GM23338 (cell line): ENCODE measurements at regions not wholly inside any gene's neighbourhood (a gene's known extent, or its start where the extent isn't known, plus 50 kb on each side); places are given as distances from the start of the nearest gene placed in this dataset.

Source experiments
- ATAC-seq: fragments of 200-7000 bp; cut with Tn5 transposase; 3 replicates; pipeline ENCODE4 v1.9.1; 2020
- DNase-seq: peaks from one replicate; pipeline ENCODE4 v3.0.0-alpha.2; 2015; ENCODE audit warnings: low spot score
- H2AFZ ChIP-seq: fragments of 200-600 bp; sonication (generic); 2 replicates; pipeline ENCODE4 v1.8.0; 2016; ENCODE audit warnings: antibody characterized with exemption, mild to moderate bottlenecking, moderate library complexity
- H3F3A ChIP-seq: fragments of 200-600 bp; sonication (generic); replicated peaks from 2 replicates; pipeline ENCODE4 v1.8.0; 2017; ENCODE audit warnings: antibody characterized with exemption, mixed run types, low read depth
- H3K27ac ChIP-seq: fragments of 200-600 bp; sonication (generic); 2 replicates; pipeline ENCODE4 v1.6.1; 2016; ENCODE audit warnings: low read depth
- H3K27me3 ChIP-seq: fragments of 200-600 bp; sonication (generic); 2 replicates; pipeline ENCODE4 v1.8.0; 2016; ENCODE audit warnings: mild to moderate bottlenecking, mixed run types, moderate library complexity; ENCODE audit not compliant: insufficient read depth
- H3K36me3 ChIP-seq: fragments of 200-600 bp; sonication (generic); 2 replicates; pipeline ENCODE4 v1.8.0; 2016; ENCODE audit warnings: mild to moderate bottlenecking; ENCODE audit not compliant: insufficient read depth
- H3K4me1 ChIP-seq: fragments of 200-600 bp; sonication (generic); 2 replicates; pipeline ENCODE4 v1.8.0; 2016; ENCODE audit warnings: mild to moderate bottlenecking, moderate library complexity; ENCODE audit not compliant: insufficient read depth
- H3K4me2 ChIP-seq: fragments of 200-600 bp; sonication (generic); 2 replicates; pipeline ENCODE4 v1.7.1; 2017; ENCODE audit warnings: mixed run types
- H3K4me3 ChIP-seq: fragments of 200-600 bp; sonication (generic); 2 replicates; pipeline ENCODE4 v1.6.1; 2016; ENCODE audit warnings: mixed run types
- H3K79me2 ChIP-seq: fragments of 200-600 bp; sonication (generic); replicated peaks from 2 replicates; pipeline ENCODE4 v1.8.0; 2017; ENCODE audit warnings: mild to moderate bottlenecking; ENCODE audit not compliant: insufficient read depth
- H3K9me2 ChIP-seq: fragments of 200-600 bp; sonication (generic); 2 replicates; pipeline ENCODE4 v1.8.0; 2017; ENCODE audit not compliant: insufficient read depth
- H4K20me1 ChIP-seq: fragments of 200-600 bp; sonication (generic); replicated peaks from 2 replicates; pipeline ENCODE4 v1.8.0; 2017; ENCODE audit warnings: mild to moderate bottlenecking; ENCODE audit not compliant: insufficient read depth
- H3K27ac Mint-ChIP-seq: 2 replicates; pipeline ENCODE4 v1.8.0; 2020; ENCODE audit warnings: inconsistent platforms, mild to moderate bottlenecking, moderate library complexity, mixed read lengths
- H3K27me3 Mint-ChIP-seq: 3 replicates; pipeline ENCODE4 v1.8.0; 2022; ENCODE audit warnings: low read depth, mild to moderate bottlenecking, moderate library complexity, mixed read lengths, inconsistent platforms; ENCODE audit not compliant: insufficient read depth, poor library complexity
- H3K36me3 Mint-ChIP-seq: 3 replicates; pipeline ENCODE4 v1.8.0; 2021; ENCODE audit warnings: low read depth, mild to moderate bottlenecking, inconsistent platforms, moderate library complexity, mixed read lengths
- H3K4me1 Mint-ChIP-seq: 3 replicates; pipeline ENCODE4 v1.8.0; 2020; ENCODE audit warnings: mild to moderate bottlenecking, inconsistent platforms, mixed read lengths
- H3K4me3 Mint-ChIP-seq: 3 replicates; pipeline ENCODE4 v1.8.0; 2021; ENCODE audit warnings: moderate library complexity, mild to moderate bottlenecking, inconsistent platforms, mixed read lengths
- H3K9me3 Mint-ChIP-seq: 3 replicates; pipeline ENCODE4 v1.8.0; 2020; ENCODE audit warnings: moderate library complexity, mild to moderate bottlenecking, inconsistent platforms, mixed read lengths
- CREB1 ChIP-seq: fragments of 250-450 bp; sonication (Bioruptor Pico); IDR thresholded peaks from 2 replicates; pipeline ENCODE4 v1.5.0; 2020; ENCODE audit warnings: low read depth, mild to moderate bottlenecking, moderate library complexity
- CTCF ChIP-seq, 2 experiments: fragments of 200-600 bp in 1 of 2; sonication (generic) in 1 of 2; conservative IDR thresholded peaks; 2 replicates each; pipeline versions ENCODE4 v1.5.1 to v1.6.1; 2016 to 2017; ENCODE audit warnings: antibody characterized with exemption in 2 of 2, low read depth in 2 of 2, mild to moderate bottlenecking in 2 of 2, moderate library complexity in 1 of 2
- EZH2 ChIP-seq: fragments of 200-600 bp; sonication (generic); IDR thresholded peaks from one replicate; pipeline ENCODE4 v1.8.0; 2017; ENCODE audit warnings: antibody characterized with exemption, mild to moderate bottlenecking, low read depth; ENCODE audit not compliant: unreplicated experiment
- EZH2phosphoT487 ChIP-seq: fragments of 200-600 bp; sonication (generic); IDR thresholded peaks from one replicate; pipeline ENCODE4 v1.8.1; 2018; ENCODE audit warnings: antibody characterized with exemption; ENCODE audit not compliant: unreplicated experiment
- JUNB ChIP-seq: IDR thresholded peaks from one replicate; pipeline ENCODE4 v1.6.1; 2016; ENCODE audit warnings: antibody characterized with exemption; ENCODE audit not compliant: unreplicated experiment
- NANOG ChIP-seq: IDR thresholded peaks from 2 replicates; pipeline ENCODE4 v1.6.1; 2016; ENCODE audit warnings: antibody characterized with exemption, borderline replicate concordance
- POLR2AphosphoS5 ChIP-seq: IDR thresholded peaks from 2 replicates; pipeline ENCODE4 v1.6.1; 2016; ENCODE audit warnings: antibody characterized with exemption, low read depth
- REST ChIP-seq: IDR thresholded peaks from one replicate; pipeline ENCODE4 v1.6.1; 2018; ENCODE audit warnings: antibody characterized with exemption; ENCODE audit not compliant: unreplicated experiment
- STAT1 ChIP-seq: IDR thresholded peaks from one replicate; pipeline ENCODE4 v1.6.1; 2016; ENCODE audit warnings: antibody characterized with exemption; ENCODE audit not compliant: unreplicated experiment
- ZNF114 ChIP-seq: fragments of 250-450 bp; sonication (Bioruptor Pico); IDR thresholded peaks from 2 replicates; pipeline ENCODE4 v1.5.0; 2020; ENCODE audit warnings: mild to moderate bottlenecking, moderate library complexity
- ZNF331 ChIP-seq: fragments of 250-450 bp; sonication (Bioruptor Pico); IDR thresholded peaks from 2 replicates; pipeline ENCODE4 v1.5.0; 2020; ENCODE audit warnings: low read depth, mild to moderate bottlenecking, moderate library complexity
- TF ChIP-seq, protein P1 (sequence below): IDR thresholded peaks from 2 replicates; pipeline ENCODE4 v1.6.1; 2016; ENCODE audit warnings: antibody characterized with exemption
- TF ChIP-seq, protein P2 (sequence below): fragments of 250-450 bp; sonication (Bioruptor Pico); IDR thresholded peaks from 2 replicates; pipeline ENCODE4 v1.5.0; 2020; ENCODE audit warnings: mild to moderate bottlenecking, moderate library complexity

- peaks cover 88% of the 10 kb centered on the region for H3K9me3 Mint-ChIP-seq
- no peak overlapping the region for H3K27ac Mint-ChIP-seq
- TF ChIP-seq CREB1 (CRISPR knock-in tag) (no peak), STAT1 (no peak), EZH2 (no peak), EZH2phosphoT487 (no peak), CTCF (conservative IDR thresholded peaks at IDR 0.05; ENCODE audit: low read depth in 2 of 2) (no peak), POLR2AphosphoS5 (no peak), REST (no peak), ZNF114 (CRISPR knock-in tag) (no peak), NANOG (no peak), JUNB (no peak), ZNF331 (CRISPR knock-in tag) (no peak)
- TF ChIP-seq, protein P1, sequence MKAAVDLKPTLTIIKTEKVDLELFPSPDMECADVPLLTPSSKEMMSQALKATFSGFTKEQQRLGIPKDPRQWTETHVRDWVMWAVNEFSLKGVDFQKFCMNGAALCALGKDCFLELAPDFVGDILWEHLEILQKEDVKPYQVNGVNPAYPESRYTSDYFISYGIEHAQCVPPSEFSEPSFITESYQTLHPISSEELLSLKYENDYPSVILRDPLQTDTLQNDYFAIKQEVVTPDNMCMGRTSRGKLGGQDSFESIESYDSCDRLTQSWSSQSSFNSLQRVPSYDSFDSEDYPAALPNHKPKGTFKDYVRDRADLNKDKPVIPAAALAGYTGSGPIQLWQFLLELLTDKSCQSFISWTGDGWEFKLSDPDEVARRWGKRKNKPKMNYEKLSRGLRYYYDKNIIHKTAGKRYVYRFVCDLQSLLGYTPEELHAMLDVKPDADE, result no peak
- TF ChIP-seq, protein P2, sequence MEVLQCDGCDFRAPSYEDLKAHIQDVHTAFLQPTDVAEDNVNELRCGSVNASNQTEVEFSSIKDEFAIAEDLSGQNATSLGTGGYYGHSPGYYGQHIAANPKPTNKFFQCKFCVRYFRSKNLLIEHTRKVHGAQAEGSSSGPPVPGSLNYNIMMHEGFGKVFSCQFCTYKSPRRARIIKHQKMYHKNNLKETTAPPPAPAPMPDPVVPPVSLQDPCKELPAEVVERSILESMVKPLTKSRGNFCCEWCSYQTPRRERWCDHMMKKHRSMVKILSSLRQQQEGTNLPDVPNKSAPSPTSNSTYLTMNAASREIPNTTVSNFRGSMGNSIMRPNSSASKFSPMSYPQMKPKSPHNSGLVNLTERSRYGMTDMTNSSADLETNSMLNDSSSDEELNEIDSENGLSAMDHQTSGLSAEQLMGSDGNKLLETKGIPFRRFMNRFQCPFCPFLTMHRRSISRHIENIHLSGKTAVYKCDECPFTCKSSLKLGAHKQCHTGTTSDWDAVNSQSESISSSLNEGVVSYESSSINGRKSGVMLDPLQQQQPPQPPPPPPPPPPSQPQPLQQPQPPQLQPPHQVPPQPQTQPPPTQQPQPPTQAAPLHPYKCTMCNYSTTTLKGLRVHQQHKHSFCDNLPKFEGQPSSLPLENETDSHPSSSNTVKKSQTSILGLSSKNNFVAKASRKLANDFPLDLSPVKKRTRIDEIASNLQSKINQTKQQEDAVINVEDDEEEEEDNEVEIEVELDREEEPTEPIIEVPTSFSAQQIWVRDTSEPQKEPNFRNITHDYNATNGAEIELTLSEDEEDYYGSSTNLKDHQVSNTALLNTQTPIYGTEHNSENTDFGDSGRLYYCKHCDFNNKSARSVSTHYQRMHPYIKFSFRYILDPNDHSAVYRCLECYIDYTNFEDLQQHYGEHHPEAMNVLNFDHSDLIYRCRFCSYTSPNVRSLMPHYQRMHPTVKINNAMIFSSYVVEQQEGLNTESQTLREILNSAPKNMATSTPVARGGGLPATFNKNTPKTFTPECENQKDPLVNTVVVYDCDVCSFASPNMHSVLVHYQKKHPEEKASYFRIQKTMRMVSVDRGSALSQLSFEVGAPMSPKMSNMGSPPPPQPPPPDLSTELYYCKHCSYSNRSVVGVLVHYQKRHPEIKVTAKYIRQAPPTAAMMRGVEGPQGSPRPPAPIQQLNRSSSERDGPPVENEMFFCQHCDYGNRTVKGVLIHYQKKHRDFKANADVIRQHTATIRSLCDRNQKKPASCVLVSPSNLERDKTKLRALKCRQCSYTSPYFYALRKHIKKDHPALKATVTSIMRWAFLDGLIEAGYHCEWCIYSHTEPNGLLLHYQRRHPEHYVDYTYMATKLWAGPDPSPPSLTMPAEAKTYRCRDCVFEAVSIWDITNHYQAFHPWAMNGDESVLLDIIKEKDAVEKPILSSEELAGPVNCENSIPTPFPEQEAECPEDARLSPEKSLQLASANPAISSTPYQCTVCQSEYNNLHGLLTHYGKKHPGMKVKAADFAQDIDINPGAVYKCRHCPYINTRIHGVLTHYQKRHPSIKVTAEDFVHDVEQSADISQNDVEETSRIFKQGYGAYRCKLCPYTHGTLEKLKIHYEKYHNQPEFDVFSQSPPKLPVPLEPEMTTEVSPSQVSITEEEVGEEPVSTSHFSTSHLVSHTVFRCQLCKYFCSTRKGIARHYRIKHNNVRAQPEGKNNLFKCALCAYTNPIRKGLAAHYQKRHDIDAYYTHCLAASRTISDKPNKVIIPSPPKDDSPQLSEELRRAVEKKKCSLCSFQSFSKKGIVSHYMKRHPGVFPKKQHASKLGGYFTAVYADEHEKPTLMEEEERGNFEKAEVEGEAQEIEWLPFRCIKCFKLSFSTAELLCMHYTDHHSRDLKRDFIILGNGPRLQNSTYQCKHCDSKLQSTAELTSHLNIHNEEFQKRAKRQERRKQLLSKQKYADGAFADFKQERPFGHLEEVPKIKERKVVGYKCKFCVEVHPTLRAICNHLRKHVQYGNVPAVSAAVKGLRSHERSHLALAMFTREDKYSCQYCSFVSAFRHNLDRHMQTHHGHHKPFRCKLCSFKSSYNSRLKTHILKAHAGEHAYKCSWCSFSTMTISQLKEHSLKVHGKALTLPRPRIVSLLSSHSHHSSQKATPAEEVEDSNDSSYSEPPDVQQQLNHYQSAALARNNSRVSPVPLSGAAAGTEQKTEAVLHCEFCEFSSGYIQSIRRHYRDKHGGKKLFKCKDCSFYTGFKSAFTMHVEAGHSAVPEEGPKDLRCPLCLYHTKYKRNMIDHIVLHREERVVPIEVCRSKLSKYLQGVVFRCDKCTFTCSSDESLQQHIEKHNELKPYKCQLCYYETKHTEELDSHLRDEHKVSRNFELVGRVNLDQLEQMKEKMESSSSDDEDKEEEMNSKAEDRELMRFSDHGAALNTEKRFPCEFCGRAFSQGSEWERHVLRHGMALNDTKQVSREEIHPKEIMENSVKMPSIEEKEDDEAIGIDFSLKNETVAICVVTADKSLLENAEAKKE (CRISPR knock-in tag), result no peak
- Histone ChIP-seq H4K20me1 (no peaks in the 10 kb centered on the region), H3K36me3 (peaks cover 28% of the 10 kb centered on the region), H3K4me3 (no peak overlapping the region), H3K79me2 (no peaks in the 10 kb centered on the region), H3K9me2 (no peaks in the 10 kb centered on the region), H3K4me1 (no peaks in the 10 kb centered on the region), H3K27me3 (no peaks in the 10 kb centered on the region), H3K27ac (no peak overlapping the region), H3F3A (no peaks in the 10 kb centered on the region), H2AFZ (no peak overlapping the region), H3K4me2 (no peak overlapping the region)
- no peaks in the 10 kb centered on the region for H3K4me1 Mint-ChIP-seq
- no peak for ATAC-seq
- H3K36me3 Mint-ChIP-seq, result peaks cover 17% of the 10 kb centered on the region
- H3K4me3 Mint-ChIP-seq, result no peak overlapping the region
- no peak for DNase-seq
- H3K27me3 Mint-ChIP-seq, result no peaks in the 10 kb centered on the region
Measured at GRCh38 chr18:70634576-70635147, 345.8 kb downstream of the SOCS6 start.
